CD4-positive, alpha-beta T cell treated with Interleukin-21 for 1 hour (primary cell): ENCODE measurements at regions not wholly inside any gene's neighbourhood (a gene's known extent, or its start where the extent isn't known, plus 50 kb on each side); places are given as distances from the start of the nearest gene placed in this dataset.
"Not testable (repeated sequence)": the region's sequence is repeated elsewhere in the genome, so short reads cannot be mapped to it uniquely, and the experiment has no call there.

Source experiments
- DNase-seq: peaks from one replicate; pipeline ENCODE4 v3.0.0-alpha.2; 2020

DNA sequence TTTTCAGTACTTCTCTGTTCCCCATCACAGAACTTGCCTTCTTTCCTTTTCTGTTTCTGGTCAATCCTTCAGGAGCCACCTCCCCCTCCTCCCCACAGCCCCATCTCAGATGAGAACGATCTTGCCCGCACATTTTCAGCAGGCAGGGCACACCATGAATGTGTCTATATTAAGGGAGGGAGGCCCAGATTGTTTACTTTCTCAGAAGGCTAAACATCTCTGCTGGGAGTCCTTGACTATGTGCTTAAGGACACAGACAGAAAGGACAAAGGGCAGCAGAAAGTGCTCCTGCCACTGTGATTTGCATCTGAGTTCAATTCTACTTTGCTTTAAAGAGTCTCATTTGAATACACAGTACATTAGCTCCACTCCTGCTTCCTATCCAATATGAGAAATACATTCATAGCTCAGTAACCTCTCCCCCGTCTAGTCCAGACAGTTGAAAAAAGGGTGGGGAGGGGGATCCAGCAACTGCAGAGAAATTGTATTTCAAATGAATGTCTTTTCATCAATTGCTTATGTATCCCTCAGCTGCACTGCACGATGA is 175.0 kb upstream of the PARD3B start:
- no peak for DNase-seq

DNA sequence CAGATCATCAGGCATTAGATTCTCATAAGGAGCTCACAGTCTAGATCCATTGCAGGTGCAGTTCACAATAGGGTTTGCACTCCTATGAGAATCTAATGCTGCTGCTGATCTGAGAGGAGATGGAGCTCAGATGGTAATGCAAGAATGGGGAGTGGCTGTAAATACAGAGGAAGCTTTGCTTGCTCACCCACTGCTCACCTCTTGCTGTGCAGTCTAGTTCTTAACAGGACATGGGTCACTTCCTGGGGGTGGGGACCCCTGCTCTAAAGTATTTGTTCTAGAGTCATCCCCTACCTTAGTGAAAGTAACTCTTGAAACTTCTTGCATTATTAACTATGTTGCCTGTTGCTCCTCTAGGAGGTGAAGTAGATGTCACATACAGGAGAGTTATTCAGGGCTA is 171.3 kb upstream of the PARD3B start:
- DNase-seq = no peak

DNA sequence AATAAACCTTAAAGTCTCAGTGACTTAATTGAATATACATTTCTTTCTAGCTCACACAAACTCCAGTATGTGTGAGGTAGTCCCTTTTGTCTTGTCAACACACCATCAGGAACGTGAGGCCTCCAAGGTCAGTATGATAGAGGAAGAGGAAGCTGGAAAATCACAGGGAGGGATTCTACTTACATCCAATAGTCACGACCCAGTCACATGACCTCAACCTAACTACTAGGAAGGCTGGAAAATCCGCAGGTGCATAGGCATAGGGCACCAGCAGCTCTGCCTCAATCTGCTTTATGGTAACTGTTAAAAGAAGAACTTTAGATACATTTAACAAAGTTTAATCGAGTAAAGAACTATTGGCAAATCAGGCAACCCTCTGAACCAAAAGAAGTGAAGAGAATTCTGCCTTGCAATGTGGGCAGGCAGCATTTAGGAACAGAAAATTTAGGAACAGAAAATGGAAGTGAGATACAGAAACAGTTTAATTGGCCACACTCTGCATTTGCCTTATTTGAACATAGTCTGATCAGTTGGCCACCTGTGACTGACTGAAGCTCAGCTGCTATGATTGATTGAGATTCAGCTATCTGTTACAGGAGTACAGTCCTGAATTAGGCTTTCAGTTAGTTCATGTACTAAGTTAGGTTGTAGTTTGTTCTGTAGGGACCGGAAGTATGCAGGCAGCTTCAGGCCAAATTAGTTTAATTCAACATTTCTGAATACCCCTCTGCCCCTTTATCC is 165.0 kb upstream of the PARD3B start:
- no peak for DNase-seq

DNA sequence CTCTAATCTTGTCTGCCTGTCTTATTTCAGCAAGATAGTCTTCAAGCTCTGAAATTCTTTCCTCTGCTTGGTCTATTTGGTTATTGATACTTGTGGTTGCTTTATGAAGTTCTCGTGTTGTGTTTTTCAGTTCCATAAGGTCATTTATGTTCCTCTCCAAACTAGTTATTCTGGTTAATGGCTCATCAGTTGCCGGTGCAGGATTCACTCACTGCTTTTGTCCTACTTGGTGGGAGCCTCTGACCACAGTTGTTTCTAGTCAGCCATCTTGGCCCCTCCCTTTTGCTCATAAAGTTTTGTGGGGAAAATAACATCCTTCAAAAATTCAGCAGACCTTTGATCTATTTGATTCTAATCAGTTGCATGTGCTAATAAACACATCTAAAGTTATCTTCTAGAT is 158.6 kb upstream of the PARD3B start:
- no peak for DNase-seq

DNA sequence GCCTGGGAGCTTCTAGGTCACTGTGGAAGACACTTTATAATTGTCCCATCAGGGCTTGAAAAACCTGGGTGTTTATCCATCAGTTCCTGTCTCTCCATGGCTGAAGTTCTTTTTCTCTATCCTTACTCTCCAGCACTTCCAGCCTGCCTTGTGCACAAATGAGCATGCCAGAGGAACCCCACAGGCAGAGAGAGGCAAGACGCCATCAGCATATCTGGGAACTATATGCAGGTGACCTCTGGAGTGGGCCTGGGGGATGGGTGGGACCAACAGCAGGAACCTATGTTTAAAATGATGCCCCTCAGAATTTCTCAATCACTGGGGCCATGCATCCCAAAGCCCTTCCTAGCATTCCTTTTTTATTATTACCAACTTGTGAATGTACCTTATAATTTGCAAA is 156.2 kb upstream of the PARD3B start:
- no peak for DNase-seq

DNA sequence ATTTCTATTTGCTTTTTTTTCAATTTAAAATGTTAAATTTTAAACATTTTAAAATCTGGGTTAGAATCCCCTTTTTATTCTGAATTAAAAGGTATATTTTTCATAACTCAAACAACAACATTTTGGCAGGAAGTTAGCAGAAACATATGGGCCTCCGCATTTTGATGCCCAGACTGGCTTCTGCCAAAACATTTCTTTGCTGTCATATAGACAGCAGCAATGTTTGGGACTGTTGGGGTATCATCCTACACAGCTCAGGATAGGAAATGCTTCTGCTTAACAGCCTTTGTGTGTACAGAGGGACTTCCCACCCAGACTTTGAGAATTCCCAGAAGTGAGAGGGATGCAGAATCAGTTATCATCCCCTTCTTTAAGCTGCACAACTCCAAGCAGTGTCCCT is 155.4 kb upstream of the PARD3B start:
- no peak for DNase-seq

DNA sequence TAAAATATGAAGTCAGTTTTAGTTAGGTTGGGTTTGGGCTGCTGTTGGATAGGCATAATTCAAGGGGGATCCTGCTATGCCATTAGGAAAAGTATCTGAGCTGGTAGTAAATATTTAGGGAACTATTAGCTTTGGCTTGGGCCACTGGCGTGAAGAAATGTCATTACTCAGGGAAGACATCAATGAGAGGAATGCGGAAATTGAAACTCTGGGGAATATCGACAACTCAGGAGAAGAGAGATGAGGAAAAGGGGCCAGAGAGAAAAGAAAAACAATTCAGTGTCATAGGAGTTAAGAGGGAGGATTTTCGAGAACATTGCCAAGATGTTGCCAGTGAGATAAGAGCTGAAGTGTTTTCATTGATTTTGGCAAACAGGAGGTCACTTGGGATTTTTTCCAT is 149.7 kb upstream of the PARD3B start:
- no peak for DNase-seq

DNA sequence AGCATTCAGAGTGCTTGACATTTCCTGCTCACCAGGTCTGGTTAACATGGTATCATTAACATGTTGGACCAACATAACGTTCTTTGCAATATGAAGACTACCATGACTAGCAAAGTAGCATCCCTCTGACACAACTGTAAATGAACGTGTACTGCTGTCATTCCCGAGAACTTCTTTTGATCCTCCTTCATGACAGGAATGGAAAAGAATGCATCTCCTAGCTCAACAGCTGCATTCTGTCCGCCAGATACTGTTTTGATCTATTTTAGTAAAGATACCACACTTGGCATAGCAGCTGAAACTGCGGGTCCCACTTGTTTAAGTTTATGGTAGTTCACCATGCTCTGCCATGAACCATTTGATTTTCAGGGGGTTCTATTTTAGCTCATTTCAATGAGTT is 144.2 kb upstream of the PARD3B start:
- DNase-seq = no peak

DNA sequence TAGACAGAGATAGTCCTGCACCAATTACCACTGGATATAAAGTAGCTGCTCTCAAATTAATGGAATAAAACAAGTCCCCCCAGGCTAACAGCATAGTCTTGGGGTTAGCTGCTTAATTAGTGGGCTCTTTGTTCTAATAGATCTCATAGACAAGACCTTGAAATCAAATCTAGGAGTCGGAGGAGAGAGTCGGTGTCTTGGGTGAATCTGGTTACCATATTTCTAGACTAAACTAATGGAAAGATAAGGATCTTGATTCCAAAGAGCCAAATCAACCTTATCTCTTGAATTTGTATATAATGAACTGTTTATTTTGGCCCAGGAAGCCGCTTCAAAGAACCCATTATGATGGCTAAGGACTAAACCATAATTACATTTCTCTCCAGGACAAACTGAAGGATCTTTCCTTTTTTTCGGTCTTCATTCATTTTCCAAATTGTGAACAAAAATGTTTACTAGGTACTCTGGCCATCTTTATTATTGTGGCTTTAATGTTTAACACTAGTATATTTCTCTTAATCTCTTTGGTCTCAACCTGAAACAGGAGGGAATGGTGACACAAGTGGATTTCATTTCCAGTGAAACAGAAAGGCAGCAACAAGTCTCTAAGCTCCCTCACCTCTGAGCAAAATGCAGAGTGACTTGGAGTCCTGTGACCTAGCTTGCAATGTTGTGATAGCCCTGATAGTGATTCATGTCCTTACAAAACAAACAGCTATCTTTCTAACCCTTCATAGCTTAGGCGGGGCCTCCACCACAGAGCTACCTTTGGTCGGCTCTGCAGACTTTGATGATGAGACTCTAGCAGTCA is 137.9 kb upstream of the PARD3B start:
- no peak for DNase-seq

DNA sequence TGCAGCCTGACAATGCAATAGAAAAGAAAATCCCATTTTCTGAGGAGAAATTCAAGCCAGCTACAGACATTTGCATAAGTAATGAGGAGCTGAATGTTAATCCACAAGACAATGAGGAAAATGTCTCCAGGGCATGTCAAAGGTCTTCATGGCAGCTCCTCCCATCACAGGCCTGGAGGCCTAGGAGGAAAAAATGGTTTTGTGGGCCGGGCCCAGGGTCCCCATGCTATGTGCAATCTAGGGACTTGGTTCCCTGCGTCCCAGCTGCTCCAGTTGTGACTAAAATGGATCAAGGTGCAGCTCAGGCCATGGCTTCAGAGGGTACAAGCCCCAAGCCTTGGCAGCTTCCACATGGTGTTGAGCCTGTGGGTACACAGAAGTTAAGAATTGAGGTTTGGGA is 132.5 kb upstream of the PARD3B start:
- DNase-seq = not testable (repeated sequence)

DNA sequence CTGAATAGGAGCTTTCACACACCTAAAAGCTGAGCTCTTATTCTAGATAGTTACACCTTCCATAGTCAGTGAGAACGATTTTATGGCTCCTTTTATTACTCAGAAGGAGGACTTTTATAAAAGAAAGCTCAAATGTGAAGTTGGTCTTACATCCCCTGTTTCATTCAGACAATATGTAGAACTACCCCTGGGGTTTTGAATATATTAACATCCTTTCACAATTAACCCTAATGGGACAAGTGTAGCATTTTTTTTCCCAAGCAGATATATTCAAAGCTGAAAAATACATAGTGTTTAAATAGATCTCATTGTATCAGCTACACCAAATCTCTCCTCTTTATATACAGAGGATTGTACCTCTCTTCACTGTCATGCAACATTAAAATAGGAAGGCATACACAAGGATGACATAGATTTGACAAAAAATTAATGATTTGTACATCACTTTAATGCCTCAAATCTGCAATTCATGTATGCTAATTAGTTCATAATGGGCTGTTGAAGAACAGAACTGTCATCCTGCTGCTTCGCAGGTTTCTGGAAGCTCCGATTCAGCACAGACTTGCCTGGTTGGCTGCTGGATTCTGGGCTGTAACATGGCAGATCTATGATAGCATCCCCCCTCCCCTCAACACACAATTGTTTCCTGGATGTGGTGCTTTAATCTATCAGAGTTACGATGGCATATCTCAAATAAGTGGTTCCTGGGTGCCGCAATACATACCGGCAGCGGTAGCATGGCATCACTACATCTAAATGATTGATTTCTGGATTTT is 129.7 kb upstream of the PARD3B start:
- DNase-seq = no peak

DNA sequence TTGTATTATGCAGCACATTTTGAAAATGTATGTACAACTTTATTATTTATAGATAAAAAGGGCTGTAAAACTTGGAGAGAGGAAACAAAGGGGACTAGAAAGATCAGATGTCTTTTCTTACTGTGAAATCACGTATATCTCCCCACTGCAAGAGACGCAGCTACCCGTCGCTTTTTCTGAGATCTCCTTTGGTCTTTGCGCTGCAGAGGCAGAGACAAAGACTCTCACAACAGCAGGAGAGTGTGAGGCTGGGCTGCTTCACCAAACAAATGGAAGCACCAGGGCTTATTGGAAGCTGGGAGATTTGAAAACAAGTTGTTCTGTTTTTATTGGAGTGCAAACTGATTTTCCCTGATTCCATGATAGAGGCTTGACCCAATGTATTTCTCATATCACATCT is 129.0 kb upstream of the PARD3B start:
- no peak for DNase-seq

DNA sequence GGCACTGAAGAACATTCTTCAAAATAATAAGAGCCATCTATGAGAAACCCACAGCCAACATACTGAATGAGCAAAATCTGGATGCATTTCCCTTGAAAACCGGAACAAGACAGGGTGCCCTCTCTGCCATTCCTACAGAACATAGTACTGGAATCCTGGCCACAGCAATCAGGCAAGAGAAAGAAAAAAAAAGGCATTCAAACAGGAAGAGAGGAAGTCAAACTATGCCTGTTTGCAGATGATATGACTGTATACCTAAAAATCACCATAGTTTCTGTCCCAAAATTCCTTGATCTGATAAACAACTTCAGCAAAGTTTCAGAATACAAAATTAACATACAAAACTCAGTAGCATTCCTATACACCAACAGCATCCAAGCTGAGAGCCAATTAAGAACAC is 119.5 kb upstream of the PARD3B start:
- no peak for DNase-seq

DNA sequence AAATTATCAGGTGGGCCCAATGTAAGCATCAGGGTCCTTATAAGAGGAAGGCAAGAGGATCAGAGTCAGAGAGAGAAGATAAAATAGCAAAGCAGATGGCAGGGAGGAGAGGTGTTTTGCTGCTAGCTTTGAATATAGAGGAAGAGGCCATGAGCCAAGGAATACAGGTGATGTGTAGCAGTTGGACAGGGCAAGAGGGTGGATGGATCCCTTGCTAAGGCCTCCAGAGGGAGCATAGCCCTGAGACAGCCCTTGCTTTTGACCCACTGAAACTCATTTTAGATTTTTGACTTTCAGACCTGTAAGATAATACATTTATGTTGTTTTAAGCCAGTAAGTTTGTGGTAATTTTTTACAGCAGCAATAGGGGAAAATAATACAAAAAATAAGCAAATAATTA is 116.6 kb upstream of the PARD3B start:
- DNase-seq = no peak

DNA sequence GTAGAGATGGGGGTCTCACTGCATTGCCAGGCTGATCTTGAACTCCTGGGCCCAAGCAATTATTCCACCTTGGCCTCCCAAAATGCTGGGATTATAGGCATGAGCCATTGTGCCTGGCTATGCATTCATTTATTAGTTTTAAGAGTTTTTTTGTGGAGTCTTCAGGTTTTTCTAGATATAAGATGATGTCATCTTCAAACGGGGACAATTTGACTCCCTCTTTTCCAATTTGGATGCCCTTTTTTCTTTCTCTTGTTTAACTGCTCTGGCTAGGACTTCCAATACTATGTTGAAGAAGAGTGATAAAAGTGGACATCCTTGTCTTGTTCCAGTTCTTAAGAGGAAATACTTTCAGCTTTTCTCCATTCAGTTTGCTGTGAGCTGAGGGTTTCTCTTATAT is 113.7 kb upstream of the PARD3B start:
- no peak for DNase-seq

DNA sequence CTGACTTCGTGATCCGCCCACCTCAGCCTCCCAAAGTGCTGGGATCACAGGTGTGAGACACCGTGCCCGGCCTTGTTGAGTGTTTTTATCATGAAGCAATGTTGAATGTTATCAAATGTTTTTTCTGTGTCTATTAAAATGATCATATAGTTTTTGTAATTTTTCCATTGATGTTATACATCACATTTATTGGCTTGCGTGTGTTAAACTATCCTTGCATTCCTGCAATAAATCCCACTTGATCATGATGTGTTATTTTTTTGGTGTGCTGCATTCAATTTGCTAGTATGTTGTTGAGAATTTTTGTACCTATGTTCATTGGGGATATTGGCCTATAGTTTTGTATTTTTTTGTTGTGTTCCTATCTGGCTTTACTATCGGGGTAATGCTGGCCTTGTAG is 113.1 kb upstream of the PARD3B start:
- DNase-seq = no peak

DNA sequence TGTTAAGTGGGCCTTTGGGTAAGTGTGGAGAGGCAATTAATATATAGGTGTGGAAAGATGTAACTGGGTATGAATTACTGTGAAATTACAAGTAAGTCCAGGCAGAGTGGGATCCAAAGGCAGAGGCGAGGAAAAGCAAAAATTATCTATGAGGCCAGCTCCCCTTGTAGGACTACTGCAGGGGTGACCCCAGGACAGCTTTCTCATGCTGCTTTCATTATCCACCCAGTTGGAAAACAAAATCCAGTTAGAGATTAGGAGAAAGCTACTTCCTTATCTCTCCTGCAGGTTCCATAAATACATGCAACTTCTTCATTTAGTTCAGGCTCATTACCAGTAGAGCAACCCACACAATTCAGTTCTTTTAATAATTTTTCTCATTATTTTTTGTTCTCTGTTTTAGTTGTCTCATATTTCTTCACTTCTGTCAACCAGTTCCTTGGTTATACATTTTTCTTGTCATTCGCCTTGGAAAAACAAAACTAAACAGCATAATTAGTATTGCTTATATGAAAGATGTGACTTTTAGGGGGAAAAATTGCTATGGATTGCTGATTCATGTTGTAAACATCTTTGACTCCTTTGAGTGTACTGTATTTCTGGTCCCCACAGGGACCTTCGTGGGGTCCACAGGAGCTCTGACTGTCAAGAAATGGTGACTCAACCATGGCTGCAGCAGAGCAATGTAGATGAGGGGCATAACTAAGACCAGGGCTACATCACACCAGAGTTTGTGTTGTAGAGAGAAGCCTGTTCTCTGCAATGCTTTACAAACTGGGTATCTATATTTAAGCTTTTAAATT is 110.4 kb upstream of the PARD3B start:
- DNase-seq = no peak

DNA sequence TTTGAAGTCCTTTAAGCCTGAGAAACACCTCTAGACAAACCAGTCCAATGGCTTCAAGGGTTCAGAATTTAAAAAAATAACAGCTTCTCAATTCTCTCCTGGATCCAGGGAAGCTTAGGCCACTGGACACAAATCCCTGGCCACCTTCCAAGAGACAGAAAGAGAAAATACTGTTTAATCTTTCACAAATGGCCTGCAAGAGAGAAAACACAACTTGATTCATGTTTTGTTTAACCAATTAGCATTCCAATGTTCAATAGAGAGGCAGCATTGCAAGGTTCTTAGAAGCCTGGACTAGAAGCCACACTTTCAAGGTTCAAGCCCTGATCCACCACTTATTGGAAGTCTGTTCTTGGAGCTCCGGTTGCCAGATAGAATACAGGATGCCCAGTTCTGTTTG is 109.0 kb upstream of the PARD3B start:
- no peak for DNase-seq

DNA sequence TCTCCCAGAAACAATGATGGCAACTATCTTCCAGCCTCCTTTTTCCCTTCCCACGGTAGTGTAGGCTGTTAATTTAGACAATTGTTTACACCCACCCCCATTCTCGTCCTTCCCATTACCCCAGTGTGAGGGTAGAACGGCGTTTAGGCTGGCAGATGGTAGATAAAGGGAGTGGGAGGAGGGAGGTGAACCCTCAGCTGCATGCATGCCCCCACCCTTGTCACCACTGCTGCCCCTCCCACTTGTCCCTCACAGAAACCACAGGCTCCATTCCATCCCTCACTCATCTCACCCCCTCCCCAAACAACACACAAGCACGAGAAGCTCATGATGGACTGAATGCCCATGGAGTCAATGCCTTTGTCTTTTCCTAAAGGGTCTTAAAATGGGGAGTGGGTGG is 107.9 kb upstream of the PARD3B start:
- DNase-seq = no peak

DNA sequence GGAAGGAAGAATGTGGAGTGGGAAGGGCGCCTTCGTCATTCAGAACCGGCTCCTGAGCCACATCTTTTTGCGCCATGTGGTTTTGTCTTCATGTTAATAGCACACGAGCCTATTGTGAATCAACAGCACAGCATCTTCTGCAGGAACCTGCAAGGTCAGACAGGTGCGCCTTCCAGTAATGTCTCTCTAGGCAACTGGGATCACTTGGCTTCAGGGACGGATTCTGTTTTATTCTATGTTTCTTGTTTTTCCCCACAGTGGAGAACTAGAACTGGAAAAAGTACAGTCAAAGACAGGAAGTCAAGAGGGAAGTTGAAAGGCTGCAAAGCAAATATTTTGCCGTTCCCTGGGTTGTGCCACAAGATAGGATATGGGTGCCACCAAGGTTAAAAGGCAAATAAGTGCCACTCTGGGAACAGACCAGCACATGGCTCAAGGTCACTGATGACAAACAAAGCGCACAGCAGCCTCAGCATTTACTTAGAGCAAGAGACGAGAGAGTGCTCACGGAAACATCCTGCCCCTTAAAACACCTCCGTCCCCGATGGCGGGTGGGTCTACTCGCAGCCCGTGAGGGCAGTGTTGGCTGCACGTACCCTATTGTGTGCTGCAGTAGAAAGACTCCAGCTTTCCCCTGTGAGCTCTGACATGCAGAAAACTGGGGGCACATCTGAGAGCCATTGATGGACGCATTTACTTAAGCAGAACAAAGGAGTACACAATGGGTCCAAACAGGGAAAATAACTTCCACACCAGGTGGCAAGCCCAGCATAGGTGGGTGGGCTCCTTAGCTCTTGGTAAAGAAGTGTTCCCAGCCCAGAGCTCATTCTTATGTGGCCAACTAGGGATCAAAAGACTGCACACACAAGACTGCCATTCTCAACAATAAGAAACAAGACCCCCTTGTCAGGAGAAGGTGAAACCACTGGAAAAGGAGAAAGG is 107.2 kb upstream of the PARD3B start:
- DNase-seq = no peak

DNA sequence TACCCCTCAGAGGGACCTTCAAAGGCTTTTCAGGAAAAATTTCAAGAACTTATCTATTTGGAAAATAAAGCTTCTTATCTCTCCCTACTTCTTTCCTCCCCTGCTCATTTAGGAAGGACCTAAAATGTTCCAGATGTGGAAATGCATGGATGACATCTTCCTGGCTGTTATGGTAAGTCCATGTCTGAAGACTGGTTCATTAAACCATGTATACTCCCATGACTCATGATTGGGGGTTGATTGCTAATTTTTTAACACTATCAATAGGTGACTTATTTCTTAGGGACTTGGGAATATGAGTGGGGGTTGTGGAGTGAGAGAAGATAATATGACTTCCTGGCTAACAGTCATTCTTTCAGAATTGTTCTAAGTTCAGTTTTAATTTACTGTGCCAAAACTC is 104.0 kb upstream of the PARD3B start:
- no peak for DNase-seq

DNA sequence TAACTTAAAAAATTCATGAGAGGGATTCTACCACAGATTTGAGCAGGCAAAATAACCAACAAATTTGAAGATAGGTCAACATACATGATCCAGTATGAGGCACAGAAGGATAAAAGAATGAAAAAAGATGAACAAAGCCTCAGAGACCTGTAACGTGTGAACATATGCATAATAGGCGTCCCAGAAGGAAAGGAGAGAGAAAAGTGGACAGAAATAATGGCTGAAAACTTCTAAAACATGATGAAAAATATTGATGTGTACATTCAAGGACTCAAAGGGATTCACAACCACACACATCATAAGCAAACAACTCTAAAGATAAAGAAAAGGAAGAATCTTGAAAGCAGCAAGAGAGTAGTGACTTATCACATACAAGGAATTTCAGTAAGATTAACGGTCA is 100.1 kb upstream of the PARD3B start:
- DNase-seq = no peak
